Thyroid gland (tissue), 4 donors: ENCODE measurements at regions not wholly inside any gene's neighbourhood (a gene's known extent, or its start where the extent isn't known, plus 50 kb on each side); places are given as distances from the start of the nearest gene placed in this dataset.

Source experiments
- CTCF ChIP-seq, 6 experiments: fragments of 200-600 bp in 3 of 6; fragments of 450-650 bp in 3 of 6; sonication (generic) in 3 of 6; IDR thresholded peaks; one replicate each; pipeline ENCODE4 v1.5.1; 2016 to 2019; ENCODE audit warnings: antibody characterized with exemption in 6 of 6, mild to moderate bottlenecking in 2 of 6, inconsistent platforms in 1 of 6, moderate library complexity in 1 of 6
- POLR2A ChIP-seq, 2 donors: fragments of 450-650 bp; IDR thresholded peaks; one replicate each; pipeline ENCODE4 v1.6.1; 2017; ENCODE audit warnings: antibody characterized with exemption in 2 of 2, mild to moderate bottlenecking in 2 of 2, moderate library complexity in 1 of 2

DNA sequence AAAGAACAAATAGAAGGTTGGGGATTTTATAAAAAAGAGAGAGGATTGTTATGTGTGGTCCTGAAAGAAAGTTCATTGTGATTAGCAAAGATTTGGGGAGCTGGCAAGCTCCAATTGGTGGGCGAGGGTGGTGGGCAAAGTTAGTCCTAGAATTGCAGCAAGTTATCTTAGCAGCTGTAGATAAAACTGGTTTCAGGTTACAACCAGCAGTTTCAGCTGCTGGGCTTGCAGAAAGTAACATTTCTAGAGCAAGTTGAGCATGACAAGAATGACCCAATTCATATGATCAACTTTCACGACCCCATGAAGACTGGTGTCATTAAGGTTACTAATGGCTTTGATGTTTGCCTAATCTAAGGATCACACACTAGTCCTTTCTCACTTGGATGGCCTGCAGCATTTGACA, 177.9 kb upstream of the NUDT4 start:
- TF ChIP-seq POLR2A (IDR thresholded peaks at IDR 0.05) (no peak), CTCF (IDR thresholded peaks at IDR 0.05) (no peak)
